Upper lobe of left lung (tissue), 6 donors: ENCODE measurements at regions not wholly inside any gene's neighbourhood (a gene's known extent, or its start where the extent isn't known, plus 50 kb on each side); places are given as distances from the start of the nearest gene placed in this dataset.

Experiments used
- ATAC-seq, 2 donors: fragments of 200-7000 bp; cut with Tn5 transposase; one replicate each; pipeline ENCODE4 v1.9.1; 2022; ENCODE audit warnings: mild to moderate bottlenecking in 2 of 2, moderate library complexity in 2 of 2; ENCODE audit not compliant: low FRiP score in 2 of 2
- DNase-seq, 2 donors: peaks; one replicate each; pipeline ENCODE4 v3.0.0-alpha.2; 2019 to 2020
- H3K27ac ChIP-seq, 4 donors: fragments of 200-600 bp; sonication (generic); one replicate each; pipeline ENCODE4 v1.5.1; 2016 to 2019
- H3K27me3 ChIP-seq, 4 donors: fragments of 200-600 bp; sonication (generic); one replicate each; pipeline ENCODE4 v1.5.1; 2017 to 2019
- H3K36me3 ChIP-seq, 4 donors: fragments of 200-600 bp; sonication (generic); one replicate each; pipeline ENCODE4 v1.5.1; 2016 to 2019
- H3K4me1 ChIP-seq, 4 donors: fragments of 200-600 bp; sonication (generic); one replicate each; pipeline ENCODE4 v1.5.1; 2018 to 2019
- H3K4me3 ChIP-seq, 4 donors: fragments of 200-600 bp; sonication (generic); one replicate each; pipeline ENCODE4 v1.5.1; 2017 to 2019; ENCODE audit warnings: mild to moderate bottlenecking in 2 of 4, moderate library complexity in 1 of 4
- H3K9me3 ChIP-seq, 4 donors: fragments of 200-600 bp; sonication (generic); one replicate each; pipeline ENCODE4 v1.5.1; 2018 to 2019
- CTCF ChIP-seq, 6 experiments: fragments of 450-650 bp in 4 of 6; fragments of 200-600 bp in 2 of 6; sonication (generic) in 2 of 6; IDR thresholded peaks; one replicate each; pipeline ENCODE4 v1.5.1; 2016 to 2019; ENCODE audit warnings: antibody characterized with exemption in 6 of 6
- EP300 ChIP-seq, 4 donors: sonication (generic); formaldehyde crosslinking; IDR thresholded peaks; one replicate each; pipeline ENCODE4 v1.5.1; 2017; ENCODE audit warnings: antibody characterized with exemption in 4 of 4, control low read depth in 2 of 4
- POLR2A ChIP-seq, 4 donors: fragments of 450-650 bp; IDR thresholded peaks; one replicate each; pipeline ENCODE4 v1.5.1; 2016 to 2017; ENCODE audit warnings: antibody characterized with exemption in 4 of 4, mild to moderate bottlenecking in 2 of 4
- POLR2AphosphoS5 ChIP-seq, 2 donors: sonication (generic); formaldehyde crosslinking; IDR thresholded peaks; one replicate each; pipeline ENCODE4 v1.5.1; 2017; ENCODE audit warnings: antibody characterized with exemption in 2 of 2
- WGBS, 2 donors: methylation state at CpG; one replicate each; pipeline ENCODE4 v1.1.5; 2017 to 2018; 5-methylcytosine and 5-hydroxymethylcytosine counted together
- donor health status: DM: no; HTN: no; CAD: no; lungs with moderate emphysema.
- donor health status: DM: no; HTN: yes; CAD: no; lungs with severe emphysema.

GRCh38 chr2:7194950-7195349 lies 277.7 kb downstream of the RNF144A start:
- TF ChIP-seq EP300 (IDR thresholded peaks at IDR 0.05), result no peak
- no peak for TF ChIP-seq POLR2A (IDR thresholded peaks at IDR 0.05)
- no peak for TF ChIP-seq POLR2AphosphoS5 (IDR thresholded peaks at IDR 0.05)
- no peak for TF ChIP-seq CTCF (IDR thresholded peaks at IDR 0.05)
- Histone ChIP-seq H3K27me3 (no peaks in the 10 kb centered on the region), H3K36me3 (no peaks in the 10 kb centered on the region), H3K4me3 (no peak overlapping the region), H3K4me1 (no peaks in the 10 kb centered on the region), H3K27ac (no peak overlapping the region), H3K9me3 (no peaks in the 10 kb centered on the region)
- WGBS, 2 donors, result 85 to 92% methylated on average over 2 of the region's 2 CpGs
- no peak for ATAC-seq
- no peak for DNase-seq

- ATAC-seq, result no peak
- 94 to 95% methylated on average over 1 of the region's 1 CpG for WGBS, 2 donors
- no peaks in the 10 kb centered on the region for H3K36me3 ChIP-seq
- DNase-seq, result no peak
- TF ChIP-seq POLR2AphosphoS5 (IDR thresholded peaks at IDR 0.05) (no peak), POLR2A (IDR thresholded peaks at IDR 0.05) (no peak), CTCF (IDR thresholded peaks at IDR 0.05) (no peak), EP300 (IDR thresholded peaks at IDR 0.05) (no peak)
- H3K4me3 ChIP-seq, result no peak overlapping the region
- H3K27ac ChIP-seq, result no peak overlapping the region
- H3K27me3 ChIP-seq, result no peaks in the 10 kb centered on the region
- H3K9me3 ChIP-seq, result no peaks in the 10 kb centered on the region
- no peaks in the 10 kb centered on the region for H3K4me1 ChIP-seq
These were observed 279.7 kb downstream of the RNF144A start for GRCh38 chr2:7196883-7197282.

- Histone ChIP-seq H3K27ac (no peak overlapping the region), H3K9me3 (no peaks in the 10 kb centered on the region), H3K27me3 (no peaks in the 10 kb centered on the region), H3K36me3 (no peaks in the 10 kb centered on the region), H3K4me1 (no peaks in the 10 kb centered on the region), H3K4me3 (no peak overlapping the region)
- TF ChIP-seq POLR2AphosphoS5 (IDR thresholded peaks at IDR 0.05) (no peak), POLR2A (IDR thresholded peaks at IDR 0.05) (no peak), CTCF (IDR thresholded peaks at IDR 0.05) (no peak), EP300 (IDR thresholded peaks at IDR 0.05) (no peak)
- 73 to 76% methylated on average over 6 of the region's 6 CpGs for WGBS, 2 donors
- ATAC-seq (no peak), DNase-seq (no peak)
These were observed 284.6 kb downstream of the RNF144A start for GRCh38 chr2:7201851-7202250.

- peak; percentile 59 to 76 (median 72) for TF ChIP-seq CTCF (IDR thresholded peaks at IDR 0.05)
- no peak for TF ChIP-seq POLR2A (IDR thresholded peaks at IDR 0.05)
- peak in 1 of 2 donors; percentile 36 for DNase-seq
- Histone ChIP-seq H3K27me3 (no peaks in the 10 kb centered on the region), H3K4me1 (no peaks in the 10 kb centered on the region), H3K36me3 (no peaks in the 10 kb centered on the region), H3K9me3 (no peaks in the 10 kb centered on the region), H3K4me3 (no peak overlapping the region), H3K27ac (no peak overlapping the region)
- ATAC-seq, result peak in 1 of 2 donors; percentile 75
- 1 to 2% methylated on average over 4 of the region's 4 CpGs for WGBS, 2 donors
These were observed 285.9 kb downstream of the RNF144A start for GRCh38 chr2:7203056-7203467.

GRCh38 chr2:7205151-7205830 lies 288.1 kb downstream of the RNF144A start:
- no peak overlapping the region for H3K4me3 ChIP-seq
- ATAC-seq (no peak), DNase-seq (no peak)
- H3K27me3 ChIP-seq, result no peaks in the 10 kb centered on the region
- no peak overlapping the region for H3K27ac ChIP-seq
- no peaks in the 10 kb centered on the region for H3K9me3 ChIP-seq
- TF ChIP-seq POLR2A (IDR thresholded peaks at IDR 0.05), result no peak
- TF ChIP-seq CTCF (IDR thresholded peaks at IDR 0.05), result no peak
- TF ChIP-seq POLR2AphosphoS5 (IDR thresholded peaks at IDR 0.05), result no peak
- TF ChIP-seq EP300 (IDR thresholded peaks at IDR 0.05), result no peak
- H3K36me3 ChIP-seq, result no peaks in the 10 kb centered on the region
- H3K4me1 ChIP-seq, result no peaks in the 10 kb centered on the region
- 84 to 85% methylated on average over 9 of the region's 9 CpGs for WGBS, 2 donors
